ENCODE measurements at regions not wholly inside any gene's neighbourhood (a gene's known extent, or its start where the extent isn't known, plus 50 kb on each side); places are given as distances from the start of the nearest gene placed in this dataset.

DNA sequence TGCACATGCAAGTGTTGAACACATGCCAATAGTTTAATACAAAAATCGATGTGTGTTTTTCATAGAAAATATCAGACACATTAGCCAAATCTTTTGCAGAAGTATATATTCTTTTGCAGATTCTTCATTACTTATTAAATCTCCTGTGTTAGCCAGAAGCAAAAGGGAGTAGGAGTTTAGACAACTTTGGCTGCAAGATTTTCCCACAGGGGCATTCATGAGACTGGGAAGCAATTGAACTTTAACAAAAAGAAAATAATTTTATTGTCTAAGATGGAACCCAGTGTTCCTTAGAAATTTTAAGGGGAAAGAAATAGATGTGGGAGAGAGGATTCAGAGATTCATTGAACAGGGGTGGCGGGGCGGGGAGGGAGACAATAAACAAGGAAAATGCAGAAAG lies 1336.0 kb downstream of the GATA3 start:
- WGBS, 2 experiments (ENCODE audit: extremely low coverage in 2 of 2, insufficient read length in 1 of 2) = no CpG with 5 or more reads among the region's 3 CpGs
- Histone ChIP-seq H4K91ac (ENCODE audit: insufficient read depth, low read depth, low read length) (no peak overlapping the region), H3K4ac (ENCODE audit: low read depth, low read length) (no peak overlapping the region), H2BK5ac (ENCODE audit: low read depth, low read length, poor library complexity, severe bottlenecking) (no peak overlapping the region), H3K4me1 (ENCODE audit: control insufficient read depth, insufficient read depth, low read length) (no peaks in the 10 kb centered on the region), H4K8ac (ENCODE audit: low read depth in 2 of 2, low read length in 2 of 2) (no peak overlapping the region), H2BK15ac (ENCODE audit: low read depth, low read length) (no peak overlapping the region), H2AK9ac (replicated peaks; ENCODE audit: low read depth, low read length, poor library complexity) (no peak overlapping the region), H2BK20ac (ENCODE audit: low read depth, low read length) (no peak overlapping the region), H3K27me3 (ENCODE audit: control insufficient read depth, insufficient read depth, low read length) (no peaks in the 10 kb centered on the region), H3K4me3 (ENCODE audit: insufficient read depth, low read depth, low read length) (no peak overlapping the region), H3K9me1 (ENCODE audit: insufficient read depth, low read length) (no peaks in the 10 kb centered on the region), H3K23ac (ENCODE audit: low read depth, low read length) (no peak overlapping the region), H2AK5ac (ENCODE audit: low read depth, low read length) (no peak overlapping the region), H4K5ac (ENCODE audit: low read depth, low read length) (no peak overlapping the region), H3K4me2 (ENCODE audit: low read depth, low read length) (no peak overlapping the region), H3K14ac (replicated peaks; ENCODE audit: low read depth, low read length) (no peak overlapping the region), H3K27ac (ENCODE audit: insufficient read depth, low read length) (no peak overlapping the region), H3K36me3 (ENCODE audit: control insufficient read depth, insufficient read depth, low read length) (no peaks in the 10 kb centered on the region), H3K18ac (ENCODE audit: low read depth, low read length) (no peak overlapping the region), H3K9me3 (ENCODE audit: control insufficient read depth, insufficient read depth, low read length) (peaks cover 2% of the 10 kb centered on the region), H4K20me1 (ENCODE audit: insufficient read depth, low read length) (no peaks in the 10 kb centered on the region), H3K79me1 (ENCODE audit: low read depth in 1 of 2, low read length in 2 of 2) (no peaks in the 10 kb centered on the region), H2BK120ac (ENCODE audit: low read depth, low read length) (no peak overlapping the region), H3K9ac (ENCODE audit: low read depth, low read length) (no peak overlapping the region), H3K56ac (ENCODE audit: extremely low read depth, insufficient read depth, low read length) (no peak overlapping the region), H2AFZ (replicated peaks; ENCODE audit: low read length, poor library complexity) (no peak overlapping the region)
- DNase-seq (no peak), ATAC-seq (ENCODE audit: low read depth) (no peak)
- dilution Hi-C loops (cut with HindIII; ENCODE audit: low sequenced_read_pairs, unreplicated experiment) = no loop called here
- BruUV-seq (replicated peaks) = no TSS peak
- in situ Hi-C loops (cut with MboI; ENCODE audit: low sequenced_read_pairs) = no loop called here
- CTCF ChIA-PET = no interaction called here
- POLR2A ChIA-PET (ENCODE audit: unreplicated experiment) = no interaction called here
- intact Hi-C loops (cut with micrococcal nuclease) = no loop called here
- TF ChIP-seq CHD1 (IDR thresholded peaks at IDR 0.05; ENCODE audit: low read depth, low read length) = no peak
- TF ChIP-seq, protein P1, sequence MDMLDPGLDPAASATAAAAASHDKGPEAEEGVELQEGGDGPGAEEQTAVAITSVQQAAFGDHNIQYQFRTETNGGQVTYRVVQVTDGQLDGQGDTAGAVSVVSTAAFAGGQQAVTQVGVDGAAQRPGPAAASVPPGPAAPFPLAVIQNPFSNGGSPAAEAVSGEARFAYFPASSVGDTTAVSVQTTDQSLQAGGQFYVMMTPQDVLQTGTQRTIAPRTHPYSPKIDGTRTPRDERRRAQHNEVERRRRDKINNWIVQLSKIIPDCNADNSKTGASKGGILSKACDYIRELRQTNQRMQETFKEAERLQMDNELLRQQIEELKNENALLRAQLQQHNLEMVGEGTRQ (IDR thresholded peaks at IDR 0.05; ENCODE audit: low read depth, low read length) = no peak
- TF ChIP-seq RAD21 (IDR thresholded peaks at IDR 0.05; ENCODE audit: low read length) = no peak
- no peak for TF ChIP-seq RCOR1 (IDR thresholded peaks at IDR 0.05; ENCODE audit: insufficient replicate concordance, low read length)

Measured in IMR-90 (cell line).